SK-N-SH treated with all-trans-retinoic acid at 6 μM for 48 hours (cell line): ENCODE measurements at regions not wholly inside any gene's neighbourhood (a gene's known extent, or its start where the extent isn't known, plus 50 kb on each side); places are given as distances from the start of the nearest gene placed in this dataset.

Experiments
- ARNTL ChIP-seq: fragments of 450-650 bp; formaldehyde crosslinking; IDR thresholded peaks from 2 replicates; pipeline ENCODE4 v1.5.0; 2020; ENCODE audit warnings: low read depth, mild to moderate bottlenecking, moderate library complexity, borderline replicate concordance
- CREB5 ChIP-seq: fragments of 250-450 bp; sonication (Bioruptor Pico); IDR thresholded peaks from 2 replicates; pipeline ENCODE4 v1.5.1; 2020; ENCODE audit warnings: low read depth, mild to moderate bottlenecking, moderate library complexity
- CSDC2 ChIP-seq: fragments of 250-450 bp; sonication (Bioruptor Pico); IDR thresholded peaks from 2 replicates; pipeline ENCODE4 v1.5.0; 2020; ENCODE audit warnings: mild to moderate bottlenecking, moderate library complexity
- CSRNP3 ChIP-seq: fragments of 250-450 bp; sonication (Bioruptor Pico); IDR thresholded peaks from 2 replicates; pipeline ENCODE4 v1.5.1; 2021; ENCODE audit warnings: mild to moderate bottlenecking, moderate library complexity
- GLIS3 ChIP-seq: fragments of 250-450 bp; sonication (Bioruptor Pico); IDR thresholded peaks from 2 replicates; pipeline ENCODE4 v1.5.0; 2020; ENCODE audit warnings: mild to moderate bottlenecking, moderate library complexity
- ISL1 ChIP-seq: fragments of 250-450 bp; sonication (Bioruptor Pico); IDR thresholded peaks from 2 replicates; pipeline ENCODE4 v2.1.2; 2022; ENCODE audit warnings: mild to moderate bottlenecking, moderate library complexity
- OSR1 ChIP-seq: fragments of 250-450 bp; sonication (Bioruptor Pico); IDR thresholded peaks from 2 replicates; pipeline ENCODE4 v1.8.0; 2022; ENCODE audit warnings: moderate library complexity, mild to moderate bottlenecking, inconsistent platforms
- PATZ1 ChIP-seq: fragments of 250-450 bp; sonication (Bioruptor Pico); IDR thresholded peaks from 2 replicates; pipeline ENCODE4 v1.8.0; 2020; ENCODE audit warnings: mild to moderate bottlenecking, moderate library complexity, borderline replicate concordance
- TCF4 ChIP-seq: fragments of 250-450 bp; sonication (Bioruptor Pico); IDR thresholded peaks from 2 replicates; pipeline ENCODE4 v1.8.0; 2021; ENCODE audit warnings: mild to moderate bottlenecking, moderate library complexity, borderline replicate concordance
- TSHZ2 ChIP-seq: fragments of 250-450 bp; sonication (Bioruptor Pico); IDR thresholded peaks from 2 replicates; pipeline ENCODE4 v1.5.0; 2020; ENCODE audit warnings: mild to moderate bottlenecking, moderate library complexity
- ZC3H10 ChIP-seq: fragments of 250-450 bp; sonication (Bioruptor Pico); IDR thresholded peaks from 2 replicates; pipeline ENCODE4 v1.5.1; 2021; ENCODE audit warnings: mild to moderate bottlenecking, moderate library complexity
- ZNF565 ChIP-seq: fragments of 450-650 bp; formaldehyde crosslinking; conservative IDR thresholded peaks from 2 replicates; pipeline ENCODE4 v1.5.0; 2020; ENCODE audit warnings: low read depth, mild to moderate bottlenecking, moderate library complexity
- ZNF70 ChIP-seq: fragments of 450-650 bp; formaldehyde crosslinking; IDR thresholded peaks from 2 replicates; pipeline ENCODE4 v1.5.0; 2020; ENCODE audit warnings: mild to moderate bottlenecking, moderate library complexity
- ZNF8 ChIP-seq: fragments of 450-650 bp; formaldehyde crosslinking; IDR thresholded peaks from 2 replicates; pipeline ENCODE4 v1.5.0; 2020; ENCODE audit warnings: mild to moderate bottlenecking, moderate library complexity

GRCh38 chr2:12035029-12035720, 288.7 kb downstream of the LPIN1 start:
- no peak for TF ChIP-seq CREB5
- no peak for TF ChIP-seq ZC3H10 (CRISPR knock-in tag)
- TF ChIP-seq PATZ1 (CRISPR knock-in tag): no peak
- no peak for TF ChIP-seq TCF4 (CRISPR knock-in tag)
- TF ChIP-seq OSR1 (CRISPR knock-in tag): no peak
- TF ChIP-seq CSRNP3 (CRISPR knock-in tag): no peak
- no peak for TF ChIP-seq ARNTL (CRISPR knock-in tag)
- TF ChIP-seq ISL1: no peak
- no peak for TF ChIP-seq GLIS3 (CRISPR knock-in tag)
- no peak for TF ChIP-seq ZNF70 (CRISPR knock-in tag)
- TF ChIP-seq ZNF565 (CRISPR knock-in tag): no peak
- TF ChIP-seq TSHZ2 (CRISPR knock-in tag): no peak
- no peak for TF ChIP-seq ZNF8 (CRISPR knock-in tag)
- TF ChIP-seq CSDC2 (CRISPR knock-in tag): no peak
